Fibroblast of lung (primary cell): ENCODE measurements at regions not wholly inside any gene's neighbourhood (a gene's known extent, or its start where the extent isn't known, plus 50 kb on each side); places are given as distances from the start of the nearest gene placed in this dataset.

Source experiments
- DNase-seq, 2 donors: peaks; one replicate each; pipeline versions ENCODE4 v3.0.0 to v3.0.0-alpha.2; 2010; ENCODE audit warnings: low read depth in 2 of 2
- H2AFZ ChIP-seq: 2 replicates; pipeline ENCODE4 v1.5.1; 2012; ENCODE audit warnings: low read length, control low read depth, inconsistent platforms
- H3K27ac ChIP-seq: 2 replicates; pipeline ENCODE4 v1.5.1; 2011; ENCODE audit warnings: low read length, control low read depth; ENCODE audit not compliant: insufficient read depth
- H3K27me3 ChIP-seq: 2 replicates; pipeline ENCODE4 v1.5.1; 2011; ENCODE audit warnings: mild to moderate bottlenecking, low read length; ENCODE audit not compliant: control insufficient read depth, insufficient read depth
- H3K36me3 ChIP-seq: 2 replicates; pipeline ENCODE4 v1.5.1; 2011; ENCODE audit warnings: low read length; ENCODE audit not compliant: control insufficient read depth, insufficient read depth
- H3K4me1 ChIP-seq: 2 replicates; pipeline ENCODE4 v1.5.1; 2011; ENCODE audit warnings: low read length; ENCODE audit not compliant: control insufficient read depth, insufficient read depth; ENCODE audit errors: extremely low read depth
- H3K4me2 ChIP-seq: 2 replicates; pipeline ENCODE4 v1.5.1; 2011; ENCODE audit warnings: low read length, control low read depth; ENCODE audit not compliant: insufficient read depth; ENCODE audit errors: extremely low read depth
- H3K4me3 ChIP-seq, 4 experiments: fragments of 200-600 bp in 1 of 4; sonication (generic) in 1 of 4; replicated peaks in 1 of 4; 2 replicates each; pipeline ENCODE4 v1.5.1; 2011 to 2016; ENCODE audit warnings: low read length in 4 of 4, low read depth in 3 of 4, mild to moderate bottlenecking in 3 of 4, control low read depth in 2 of 4, inconsistent platforms in 1 of 4, mixed read lengths in 1 of 4; ENCODE audit not compliant: insufficient read depth in 1 of 4; ENCODE audit errors: control extremely low read depth in 1 of 4
- H3K79me2 ChIP-seq: 2 replicates; pipeline ENCODE4 v1.5.1; 2012; ENCODE audit warnings: mild to moderate bottlenecking, low read length, inconsistent platforms; ENCODE audit not compliant: control insufficient read depth, insufficient read depth
- H3K9ac ChIP-seq: 2 replicates; pipeline ENCODE4 v1.5.1; 2011; ENCODE audit warnings: mild to moderate bottlenecking, low read length, control low read depth; ENCODE audit not compliant: insufficient read depth
- H3K9me3 ChIP-seq: 2 replicates; pipeline ENCODE4 v1.5.1; 2012; ENCODE audit warnings: low read depth, low read length; ENCODE audit not compliant: control insufficient read depth, insufficient read depth
- H4K20me1 ChIP-seq: 2 replicates; pipeline ENCODE4 v1.5.1; 2011; ENCODE audit warnings: low read length; ENCODE audit not compliant: control insufficient read depth, insufficient read depth; ENCODE audit errors: extremely low read depth
- CTCF ChIP-seq, 2 donors: IDR thresholded peaks in 1 of 2; conservative IDR thresholded peaks in 1 of 2; 1 replicate in 1 of 2; 2 replicates in 1 of 2; pipeline ENCODE4 v1.5.1; 2011 to 2012; ENCODE audit warnings: low read length in 2 of 2, control low read depth in 1 of 2, inconsistent platforms in 1 of 2, low read depth in 1 of 2, mild to moderate bottlenecking in 1 of 2
- EZH2 ChIP-seq: IDR thresholded peaks from 2 replicates; pipeline ENCODE4 v1.5.1; 2012; ENCODE audit warnings: low read length, control low read depth, mild to moderate bottlenecking; ENCODE audit errors: missing control alignments

DNA sequence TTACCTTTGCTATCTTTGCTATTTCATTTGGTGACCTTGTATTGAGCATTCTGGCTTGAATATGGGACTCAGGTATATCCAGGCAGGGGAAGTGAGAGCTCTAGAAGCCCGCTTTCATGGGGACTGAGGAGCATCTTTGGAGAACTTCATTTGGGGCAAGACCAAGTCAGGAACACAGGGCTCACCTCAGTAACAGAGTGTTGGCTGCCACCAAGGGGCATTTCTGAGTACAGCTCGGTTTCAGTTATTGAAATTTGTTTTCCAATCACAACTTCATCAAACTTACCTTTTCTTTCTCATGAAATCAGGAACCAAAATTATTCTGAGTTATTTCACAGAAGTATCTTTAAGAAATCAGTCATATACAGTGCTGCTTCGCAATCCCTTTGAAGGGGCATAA is 337.2 kb downstream of the C7orf25 start:
- DNase-seq, result peak in 1 of 2 donors; percentile 25
- Histone ChIP-seq H3K27me3 (peaks cover 2% of the 10 kb centered on the region), H3K36me3 (no peaks in the 10 kb centered on the region), H3K4me2 (no peak overlapping the region), H3K4me1 (no peaks in the 10 kb centered on the region), H3K9me3 (no peaks in the 10 kb centered on the region), H3K79me2 (no peaks in the 10 kb centered on the region), H4K20me1 (no peaks in the 10 kb centered on the region), H3K9ac (no peak overlapping the region), H3K4me3 (no peak overlapping the region), H2AFZ (no peak overlapping the region), H3K27ac (no peak overlapping the region)
- TF ChIP-seq EZH2 (no peak), CTCF (conservative IDR thresholded peaks at IDR 0.05 in 1 of 2, IDR thresholded peaks at IDR 0.05 in 1 of 2; ENCODE audit: low read depth in 1 of 2, low read length in 2 of 2) (peak in 1 of 2 donors; percentile 36)

DNA sequence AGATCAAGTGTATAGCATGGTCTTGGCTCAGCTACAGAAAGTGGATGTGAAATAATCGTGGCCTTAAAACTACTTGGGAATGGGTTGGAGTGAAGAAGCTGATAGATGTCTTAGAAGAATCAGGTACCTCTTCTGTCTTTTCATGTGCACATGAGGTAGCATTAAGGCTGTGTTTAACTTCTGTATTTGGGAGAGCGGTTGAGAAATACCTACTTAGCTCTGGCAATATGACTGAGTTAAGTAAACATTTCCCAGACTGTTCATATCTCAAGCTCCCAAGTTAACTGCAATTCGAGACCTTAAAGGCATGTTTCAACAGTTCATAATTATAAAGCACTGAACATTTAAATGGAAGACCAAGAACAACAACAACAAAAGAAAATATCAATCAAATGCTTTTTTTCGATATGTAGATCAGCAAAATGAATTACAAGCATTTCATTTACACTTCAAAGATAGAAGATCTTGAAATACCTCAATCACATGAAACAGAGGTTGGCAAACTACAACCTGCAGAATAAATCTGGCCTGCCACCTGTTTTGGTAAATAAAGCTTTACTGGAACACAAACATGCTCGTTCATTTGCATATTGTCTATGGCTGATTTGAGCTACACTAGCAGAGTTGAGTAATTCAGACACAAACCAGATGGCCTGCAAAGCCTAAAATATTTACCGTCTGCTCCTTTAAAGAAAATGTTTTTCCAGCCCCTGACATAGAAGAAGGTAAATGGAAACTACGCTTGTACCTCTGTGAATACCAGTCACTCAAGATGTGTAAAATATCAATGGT is 337.1 kb upstream of the GLI3 start:
- H3K4me3 ChIP-seq, result no peak overlapping the region
- DNase-seq, result peak; percentile 16 to 87
- peaks cover 1% of the 10 kb centered on the region for H3K27me3 ChIP-seq
- H3K27ac ChIP-seq, result no peak overlapping the region
- H4K20me1 ChIP-seq, result no peaks in the 10 kb centered on the region
- H3K4me2 ChIP-seq, result no peak overlapping the region
- no peaks in the 10 kb centered on the region for H3K79me2 ChIP-seq
- no peaks in the 10 kb centered on the region for H3K9me3 ChIP-seq
- H3K36me3 ChIP-seq, result no peaks in the 10 kb centered on the region
- no peak overlapping the region for H3K9ac ChIP-seq
- H2AFZ ChIP-seq, result no peak overlapping the region
- H3K4me1 ChIP-seq, result no peaks in the 10 kb centered on the region
- TF ChIP-seq EZH2 (no peak), CTCF (conservative IDR thresholded peaks at IDR 0.05 in 1 of 2, IDR thresholded peaks at IDR 0.05 in 1 of 2; ENCODE audit: low read depth in 1 of 2, low read length in 2 of 2) (no peak)

- Histone ChIP-seq H3K4me3 (no peak overlapping the region), H3K36me3 (no peaks in the 10 kb centered on the region)
Measured at GRCh38 chr7:42572561-42572960, 335.6 kb upstream of the GLI3 start.

More at GRCh38 chr7:42572561-42572960, 335.6 kb upstream of the GLI3 start:
- DNase-seq, result no peak
- Histone ChIP-seq H3K9ac (no peak overlapping the region), H3K27ac (no peak overlapping the region), H3K27me3 (no peaks in the 10 kb centered on the region), H3K4me1 (no peaks in the 10 kb centered on the region), H3K9me3 (no peaks in the 10 kb centered on the region), H4K20me1 (no peaks in the 10 kb centered on the region), H2AFZ (no peak overlapping the region), H3K4me2 (no peak overlapping the region), H3K79me2 (no peaks in the 10 kb centered on the region)
- no peak for TF ChIP-seq CTCF (conservative IDR thresholded peaks at IDR 0.05 in 1 of 2, IDR thresholded peaks at IDR 0.05 in 1 of 2; ENCODE audit: low read depth in 1 of 2, low read length in 2 of 2)
- TF ChIP-seq EZH2, result no peak
